Muscle of leg (tissue), 3 donors: ENCODE measurements at regions not wholly inside any gene's neighbourhood (a gene's known extent, or its start where the extent isn't known, plus 50 kb on each side); places are given as distances from the start of the nearest gene placed in this dataset.

Experiments
- DNase-seq: peaks from one replicate; pipeline ENCODE4 v3.0.0; 2013
- H3K27ac ChIP-seq: one replicate; pipeline ENCODE4 v1.5.1; 2013; ENCODE audit warnings: mild to moderate bottlenecking, low read length, control low read depth
- H3K27me3 ChIP-seq: one replicate; pipeline ENCODE4 v1.6.1; 2013; ENCODE audit warnings: low read length; ENCODE audit not compliant: control insufficient read depth, insufficient read depth
- H3K36me3 ChIP-seq: one replicate; pipeline ENCODE4 v1.6.1; 2013; ENCODE audit warnings: low read length; ENCODE audit not compliant: control insufficient read depth, insufficient read depth
- H3K4me1 ChIP-seq: one replicate; pipeline ENCODE4 v1.6.1; 2013; ENCODE audit warnings: low read length; ENCODE audit not compliant: control insufficient read depth, insufficient read depth
- H3K4me3 ChIP-seq: one replicate; pipeline ENCODE4 v1.5.1; 2013; ENCODE audit warnings: low read length, control low read depth
- H3K9me3 ChIP-seq: replicated peaks from 2 replicates; pipeline ENCODE4 v1.6.1; 2013; ENCODE audit warnings: low read depth, low read length; ENCODE audit not compliant: control insufficient read depth
- WGBS: methylation state at CpG from one replicate; pipeline ENCODE4 v1.1.5; 2013; ENCODE audit warnings: missing lambda C conversion rate; ENCODE audit not compliant: insufficient coverage; 5-methylcytosine and 5-hydroxymethylcytosine counted together

DNA sequence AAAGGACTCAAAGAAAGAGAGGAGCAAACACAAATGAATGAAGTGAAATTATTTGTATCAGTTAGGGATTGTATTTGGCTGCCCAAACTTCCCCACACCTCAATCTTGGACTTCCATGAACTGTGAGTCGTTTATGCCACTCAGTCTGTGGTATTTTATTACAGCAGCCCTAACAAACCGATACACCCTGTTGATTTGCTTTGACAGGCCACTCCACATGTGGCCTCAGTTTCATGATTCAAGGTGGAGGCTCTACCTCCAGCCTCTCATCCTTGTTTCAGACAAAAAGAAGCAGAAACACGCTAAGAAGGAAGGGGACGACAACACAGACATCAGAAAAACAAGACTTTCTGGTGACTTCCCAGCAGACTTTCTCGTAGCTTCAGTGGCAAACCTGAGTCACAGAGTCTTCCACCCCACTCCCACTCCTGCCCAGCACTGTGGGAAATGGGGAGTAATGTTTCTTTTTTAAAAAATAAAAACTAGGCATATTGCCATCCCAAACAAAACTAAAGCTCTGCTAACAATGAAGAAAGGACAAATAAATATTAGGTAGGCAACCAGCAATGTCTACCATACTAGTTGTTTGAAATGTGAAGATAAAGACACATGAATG is 52.2 kb upstream of the ABCA1 start:
- Histone ChIP-seq H3K27ac (no peak overlapping the region), H3K4me3 (no peak overlapping the region), H3K4me1 (no peaks in the 10 kb centered on the region), H3K36me3 (no peaks in the 10 kb centered on the region), H3K27me3 (no peaks in the 10 kb centered on the region), H3K9me3 (no peaks in the 10 kb centered on the region)
- WGBS, result 65% methylated on average over 2 of the region's 5 CpGs
- DNase-seq, result no peak

DNA sequence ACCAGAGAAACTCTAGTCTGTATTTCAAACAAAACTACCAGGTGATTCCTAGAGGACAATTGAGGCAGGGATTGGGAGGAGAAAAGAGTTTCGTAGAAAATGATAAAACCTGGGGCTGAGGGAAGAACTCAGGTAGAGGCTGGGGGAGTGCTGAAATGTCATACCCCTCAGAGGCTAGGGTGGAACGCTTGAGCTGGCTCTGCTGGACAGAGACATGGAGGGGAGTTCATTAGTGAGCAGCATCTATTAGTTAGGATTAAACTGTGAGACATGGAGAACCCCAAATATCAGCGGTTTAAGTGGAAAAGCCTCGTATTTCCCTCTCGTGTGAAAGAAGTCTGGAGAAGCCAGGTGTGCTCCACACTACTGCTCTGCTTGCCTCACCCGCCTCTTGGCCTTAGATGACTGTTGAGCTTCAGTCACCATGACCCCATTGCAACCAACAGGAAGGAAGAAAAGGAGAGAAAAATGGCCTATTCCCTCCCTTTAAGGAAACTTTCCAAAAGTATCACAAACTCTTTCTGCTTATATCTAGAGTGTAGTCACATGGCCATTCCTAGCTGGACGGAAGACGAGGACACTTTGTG is 53.7 kb upstream of the ABCA1 start:
- Histone ChIP-seq H3K27ac (no peak overlapping the region), H3K27me3 (no peaks in the 10 kb centered on the region), H3K4me3 (no peak overlapping the region), H3K36me3 (no peaks in the 10 kb centered on the region), H3K9me3 (no peaks in the 10 kb centered on the region), H3K4me1 (no peaks in the 10 kb centered on the region)
- DNase-seq, result no peak
- WGBS, result 88% methylated on average over 5 of the region's 8 CpGs

GRCh38 chr9:104982543-104982942 is 54.6 kb upstream of the ABCA1 start:
- 82% methylated on average over 1 of the region's 3 CpGs for WGBS
- no peaks in the 10 kb centered on the region for H3K9me3 ChIP-seq
- H3K36me3 ChIP-seq, result no peaks in the 10 kb centered on the region
- no peaks in the 10 kb centered on the region for H3K4me1 ChIP-seq
- no peak overlapping the region for H3K27ac ChIP-seq
- H3K27me3 ChIP-seq, result no peaks in the 10 kb centered on the region
- no peak for DNase-seq
- no peak overlapping the region for H3K4me3 ChIP-seq

- H3K27me3 ChIP-seq, result no peaks in the 10 kb centered on the region
- H3K4me1 ChIP-seq, result no peaks in the 10 kb centered on the region
- no peak for DNase-seq
- H3K4me3 ChIP-seq, result no peak overlapping the region
- H3K36me3 ChIP-seq, result no peaks in the 10 kb centered on the region
- no CpG with 5 or more reads among the region's 3 CpGs for WGBS
- H3K27ac ChIP-seq, result no peak overlapping the region
- H3K9me3 ChIP-seq, result no peaks in the 10 kb centered on the region
These were observed 55.5 kb upstream of the ABCA1 start for GRCh38 chr9:104983491-104983890.

GRCh38 chr9:104984121-104984520 is 56.2 kb upstream of the ABCA1 start:
- WGBS, result 100% methylated on average over 1 of the region's 5 CpGs
- no peaks in the 10 kb centered on the region for H3K36me3 ChIP-seq
- no peaks in the 10 kb centered on the region for H3K9me3 ChIP-seq
- no peaks in the 10 kb centered on the region for H3K27me3 ChIP-seq
- no peak overlapping the region for H3K4me3 ChIP-seq
- no peak overlapping the region for H3K27ac ChIP-seq
- no peak for DNase-seq
- no peaks in the 10 kb centered on the region for H3K4me1 ChIP-seq

DNA sequence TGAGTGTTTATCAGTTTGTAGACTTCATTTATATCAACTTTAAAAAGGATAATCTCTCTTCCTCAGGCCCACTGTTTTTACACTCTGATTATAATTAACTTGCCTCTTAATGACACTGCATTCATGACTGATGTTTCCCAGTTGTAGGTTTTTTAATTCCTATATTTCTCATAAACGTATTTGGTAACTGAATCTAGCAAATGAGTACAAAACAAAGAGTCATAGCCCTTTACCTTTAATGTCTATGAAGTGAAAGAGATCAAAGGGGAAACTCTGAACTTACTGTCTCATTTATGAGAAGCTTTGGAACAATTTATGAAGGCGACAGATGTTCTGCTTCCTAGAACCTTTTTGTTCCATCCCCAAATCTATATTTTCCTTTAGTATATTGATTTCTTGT is 56.6 kb upstream of the ABCA1 start:
- Histone ChIP-seq H3K27me3 (no peaks in the 10 kb centered on the region), H3K9me3 (no peaks in the 10 kb centered on the region), H3K4me1 (no peaks in the 10 kb centered on the region), H3K36me3 (no peaks in the 10 kb centered on the region), H3K4me3 (no peak overlapping the region), H3K27ac (no peak overlapping the region)
- no CpG with 5 or more reads among the region's 2 CpGs for WGBS
- DNase-seq, result no peak

- H3K4me3 ChIP-seq, result no peak overlapping the region
- H3K9me3 ChIP-seq, result no peaks in the 10 kb centered on the region
- no peaks in the 10 kb centered on the region for H3K27me3 ChIP-seq
- no peak for DNase-seq
- H3K4me1 ChIP-seq, result no peaks in the 10 kb centered on the region
- H3K36me3 ChIP-seq, result no peaks in the 10 kb centered on the region
- 63% methylated on average over 2 of the region's 2 CpGs for WGBS
- H3K27ac ChIP-seq, result no peak overlapping the region
These were observed 57.0 kb upstream of the ABCA1 start for GRCh38 chr9:104984948-104985347.

DNA sequence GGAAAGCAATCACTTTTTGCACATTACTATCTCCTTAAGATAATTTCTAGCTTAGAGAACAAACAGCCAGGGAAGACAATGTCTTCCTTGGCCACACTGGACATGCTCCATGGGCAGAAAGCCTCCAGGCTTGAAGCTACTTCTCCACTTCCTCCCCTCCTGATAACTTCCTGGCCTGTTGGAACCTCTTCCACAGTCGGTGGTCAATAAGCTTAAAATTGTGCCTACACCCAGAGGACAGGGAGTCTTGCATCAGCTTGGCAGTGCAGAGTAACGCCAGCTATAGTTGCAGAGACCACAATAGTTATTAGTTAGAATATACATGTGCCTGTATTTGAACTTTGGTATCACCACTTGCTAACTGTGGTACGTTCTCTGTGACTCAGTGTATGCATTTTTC is 58.1 kb upstream of the ABCA1 start:
- Histone ChIP-seq H3K4me3 (no peak overlapping the region), H3K27me3 (no peaks in the 10 kb centered on the region), H3K27ac (no peak overlapping the region), H3K36me3 (no peaks in the 10 kb centered on the region), H3K9me3 (no peaks in the 10 kb centered on the region), H3K4me1 (peaks cover 7% of the 10 kb centered on the region)
- WGBS, result 80% methylated on average over 1 of the region's 3 CpGs
- DNase-seq, result no peak

DNA sequence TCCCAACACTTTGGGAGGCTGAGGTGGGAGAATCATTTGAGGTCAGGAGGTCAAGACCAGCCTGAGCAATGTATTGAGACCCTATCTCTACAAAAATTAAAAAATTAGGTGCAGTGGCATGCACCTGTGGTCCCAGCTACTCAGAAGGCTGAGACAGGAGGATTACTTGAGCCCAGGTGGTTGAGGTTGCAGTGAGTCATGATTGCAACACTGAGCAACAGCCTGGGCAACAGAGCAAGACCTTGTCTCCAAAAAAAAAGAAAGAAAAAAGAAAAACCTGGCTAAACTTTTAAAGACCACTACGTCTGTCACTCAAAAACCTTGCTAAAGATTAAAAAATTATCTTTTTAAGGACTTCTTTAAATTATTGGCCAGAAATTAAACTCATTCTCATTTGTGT is 59.8 kb upstream of the ABCA1 start:
- DNase-seq, result no peak
- no peaks in the 10 kb centered on the region for H3K9me3 ChIP-seq
- no peaks in the 10 kb centered on the region for H3K27me3 ChIP-seq
- no peak overlapping the region for H3K27ac ChIP-seq
- WGBS, result no CpG with 5 or more reads among the region's 1 CpG
- no peaks in the 10 kb centered on the region for H3K36me3 ChIP-seq
- H3K4me1 ChIP-seq, result peaks cover 17% of the 10 kb centered on the region
- H3K4me3 ChIP-seq, result no peak overlapping the region

DNA sequence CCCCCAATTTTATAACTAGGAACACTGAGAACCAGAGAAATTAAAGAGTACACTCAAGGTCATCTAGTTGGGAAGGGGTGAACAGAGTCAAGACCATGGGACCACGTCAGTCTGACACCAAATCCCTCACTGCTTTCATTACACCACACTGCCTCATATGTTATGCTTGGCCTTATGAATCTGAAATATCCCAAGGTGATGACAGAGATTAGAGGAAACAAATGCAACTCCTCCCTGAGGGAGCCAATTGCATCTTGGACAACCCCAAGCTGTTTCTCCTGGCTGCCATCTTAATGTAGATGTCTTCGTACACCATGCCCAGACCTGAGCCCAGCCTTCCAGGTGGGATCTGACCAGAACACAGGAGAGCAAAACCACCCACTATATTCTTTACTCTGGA is 60.6 kb upstream of the ABCA1 start:
- no peak overlapping the region for H3K27ac ChIP-seq
- H3K27me3 ChIP-seq, result no peaks in the 10 kb centered on the region
- H3K4me3 ChIP-seq, result no peak overlapping the region
- H3K36me3 ChIP-seq, result no peaks in the 10 kb centered on the region
- no peaks in the 10 kb centered on the region for H3K9me3 ChIP-seq
- no peak for DNase-seq
- no CpG with 5 or more reads among the region's 2 CpGs for WGBS
- H3K4me1 ChIP-seq, result peaks cover 24% of the 10 kb centered on the region
